A673 (cell line): ENCODE measurements at regions not wholly inside any gene's neighbourhood (a gene's known extent, or its start where the extent isn't known, plus 50 kb on each side); places are given as distances from the start of the nearest gene placed in this dataset.

Source experiments
- CTCF ChIP-seq: fragments of 300-800, 200-600 bp; sonication (generic); conservative IDR thresholded peaks from 2 replicates; pipeline ENCODE4 v1.5.1; 2017; ENCODE audit warnings: low read depth, mild to moderate bottlenecking, antibody characterized with exemption, low read length, moderate library complexity, mixed read lengths
- EZH2 ChIP-seq: fragments of 200-600 bp; sonication (generic); IDR thresholded peaks from 2 replicates; pipeline ENCODE4 v1.6.1; 2017; ENCODE audit warnings: borderline replicate concordance, low read depth, mild to moderate bottlenecking, mixed read lengths, antibody characterized with exemption, low read length; ENCODE audit not compliant: poor library complexity, severe bottlenecking

GRCh38 chr9:106104887-106105286 lies 410.5 kb downstream of the TMEM38B start:
- TF ChIP-seq CTCF (no peak), EZH2 (no peak)
